ENCODE measurements at regions not wholly inside any gene's neighbourhood (a gene's known extent, or its start where the extent isn't known, plus 50 kb on each side); places are given as distances from the start of the nearest gene placed in this dataset.

- TF ChIP-seq CTCF (conservative IDR thresholded peaks at IDR 0.05) (no peak), EZH2 (IDR thresholded peaks at IDR 0.05; ENCODE audit: low read depth) (no peak)
Measured at GRCh38 chr16:51409001-51409675, 258.1 kb upstream of the SALL1 start.
